ENCODE measurements at regions not wholly inside any gene's neighbourhood (a gene's known extent, or its start where the extent isn't known, plus 50 kb on each side); places are given as distances from the start of the nearest gene placed in this dataset.

- H3K4me1 ChIP-seq: peaks cover 0 to 33% (median 20%) of the 10 kb centered on the region in 12 donors
- no peak for ATAC-seq
- no peaks in the 10 kb centered on the region for H3K27me3 ChIP-seq
- H3K27ac ChIP-seq: no peak overlapping the region
- H3K4me3 ChIP-seq: no peak overlapping the region
- TF ChIP-seq POLR2A (IDR thresholded peaks at IDR 0.05) (no peak), CTCF (IDR thresholded peaks at IDR 0.05) (no peak)
- no peaks in the 10 kb centered on the region for H3K36me3 ChIP-seq
- WGBS, 4 donors: 90 to 94% (median 92%) methylated on average over 4 of the region's 4 CpGs
- DNase-seq: no peak
- no peaks in the 10 kb centered on the region for H3K9me3 ChIP-seq
- intact Hi-C loops (cut with DNase I): loop anchor here in 6 of 10 donors (10.0 kb wide), 4 partner anchors 221 to 851 kb away; no protein-coding TSS in a partner anchor
Measured at GRCh38 chr18:56086176-56086575, 498.2 kb upstream of the TCF4 start.

DNA sequence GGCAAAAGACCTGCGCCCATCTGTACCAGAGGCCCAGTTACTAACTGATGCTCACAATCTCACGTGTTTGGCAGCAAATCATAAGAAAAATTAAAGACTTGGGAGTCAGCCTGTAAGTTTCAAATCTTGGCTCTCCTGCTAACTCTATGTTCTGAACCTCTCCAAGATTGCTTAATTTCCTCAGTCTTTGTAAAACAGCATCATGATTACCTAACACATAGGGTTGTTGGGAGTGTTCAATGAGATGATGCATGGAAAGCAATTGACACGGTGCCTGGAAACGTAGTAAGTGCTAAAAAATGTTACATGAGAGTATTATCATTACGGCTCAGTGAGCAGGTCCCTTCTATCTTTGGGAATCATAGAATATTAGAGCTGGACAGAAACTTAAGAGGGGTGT, 497.6 kb upstream of the TCF4 start:
- WGBS, 4 donors: 66 to 73% (median 71%) methylated on average over 5 of the region's 5 CpGs
- ATAC-seq: peak in 3 of 4 donors; percentile 33 to 85 (median 81)
- peaks cover 0 to 35% (median 21%) of the 10 kb centered on the region in 12 donors for H3K4me1 ChIP-seq
- H3K27ac ChIP-seq: peak overlapping the region in 1 of 12 donors; percentile 60
- intact Hi-C loops (cut with DNase I): loop anchor here in 6 of 10 donors (10.0 kb wide), 4 partner anchors 221 to 851 kb away; no protein-coding TSS in a partner anchor
- no peaks in the 10 kb centered on the region for H3K27me3 ChIP-seq
- no peak for DNase-seq
- H3K4me3 ChIP-seq: no peak overlapping the region
- no peaks in the 10 kb centered on the region for H3K36me3 ChIP-seq
- TF ChIP-seq CTCF (IDR thresholded peaks at IDR 0.05) (no peak), POLR2A (IDR thresholded peaks at IDR 0.05) (no peak)
- H3K9me3 ChIP-seq: no peaks in the 10 kb centered on the region

- intact Hi-C loops (cut with DNase I): loop anchor here in 7 of 10 donors (2.0 to 10.0 kb wide), 12 partner anchors 91 to 849 kb away; partner anchors contain the start of gene TCF4 (in 1 of the 7)
- Histone ChIP-seq H3K4me1 (peaks cover 0 to 35% (median 21%) of the 10 kb centered on the region in 12 donors), H3K27me3 (no peaks in the 10 kb centered on the region), H3K36me3 (no peaks in the 10 kb centered on the region), H3K27ac (peak overlapping the region in 11 of 12 donors; percentile 12 to 81 (median 61)), H3K9me3 (no peaks in the 10 kb centered on the region), H3K4me3 (no peak overlapping the region)
- 47 to 53% (median 51%) methylated on average over 8 of the region's 8 CpGs for WGBS, 4 donors
- no peak for TF ChIP-seq CTCF (IDR thresholded peaks at IDR 0.05)
- TF ChIP-seq POLR2A (IDR thresholded peaks at IDR 0.05): no peak
- DNase-seq (peak in 2 of 5 donors; percentile 18 to 46), ATAC-seq (peak in 2 of 4 donors; percentile 7 to 26)
Measured at GRCh38 chr18:56083523-56084287, 495.7 kb upstream of the TCF4 start.

- WGBS, 4 donors: 39 to 54% (median 48%) methylated on average over 7 of the region's 7 CpGs
- peak; percentile 66 to 89 (median 77) for DNase-seq
- intact Hi-C loops (cut with DNase I): loop anchor here in 7 of 10 donors (2.0 to 10.0 kb wide), 12 partner anchors 91 to 848 kb away; partner anchors contain the start of gene TCF4 (in 1 of the 7)
- H3K4me3 ChIP-seq: no peak overlapping the region
- H3K4me1 ChIP-seq: peaks cover 0 to 35% (median 21%) of the 10 kb centered on the region in 12 donors
- peak overlapping the region in 10 of 12 donors; percentile 16 to 81 (median 68) for H3K27ac ChIP-seq
- H3K27me3 ChIP-seq: no peaks in the 10 kb centered on the region
- no peak for TF ChIP-seq POLR2A (IDR thresholded peaks at IDR 0.05)
- TF ChIP-seq CTCF (IDR thresholded peaks at IDR 0.05): peak in 10 of 12 donors; percentile 7 to 58 (median 29)
- peak; percentile 73 to 91 (median 80) for ATAC-seq
- no peaks in the 10 kb centered on the region for H3K9me3 ChIP-seq
- H3K36me3 ChIP-seq: no peaks in the 10 kb centered on the region
Measured at GRCh38 chr18:56083097-56083521, 495.1 kb upstream of the TCF4 start.
